ENCODE measurements at regions not wholly inside any gene's neighbourhood (a gene's known extent, or its start where the extent isn't known, plus 50 kb on each side); places are given as distances from the start of the nearest gene placed in this dataset.

DNA sequence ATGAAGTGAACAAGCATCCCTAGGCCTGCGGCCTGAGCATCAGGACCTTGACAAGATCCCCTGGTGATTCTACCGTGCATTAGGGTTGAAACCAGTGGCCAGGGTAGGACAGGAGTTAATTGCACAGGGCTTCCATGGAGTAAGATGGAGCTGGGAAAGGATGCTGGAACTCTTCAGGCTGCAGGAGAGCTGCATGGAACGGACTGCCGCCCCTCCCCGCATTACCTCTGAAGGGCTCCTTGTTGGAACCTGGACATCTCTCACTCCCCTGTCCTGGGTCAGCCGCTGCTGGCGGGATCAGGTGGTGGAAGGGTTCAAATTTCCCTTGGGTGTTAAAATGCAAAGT is 156.6 kb upstream of the ID2 start:
- intact Hi-C loops (cut with DNase I): no loop called here
- DNase-seq (ENCODE audit: low spot score) (no peak), ATAC-seq (no peak)

DNA sequence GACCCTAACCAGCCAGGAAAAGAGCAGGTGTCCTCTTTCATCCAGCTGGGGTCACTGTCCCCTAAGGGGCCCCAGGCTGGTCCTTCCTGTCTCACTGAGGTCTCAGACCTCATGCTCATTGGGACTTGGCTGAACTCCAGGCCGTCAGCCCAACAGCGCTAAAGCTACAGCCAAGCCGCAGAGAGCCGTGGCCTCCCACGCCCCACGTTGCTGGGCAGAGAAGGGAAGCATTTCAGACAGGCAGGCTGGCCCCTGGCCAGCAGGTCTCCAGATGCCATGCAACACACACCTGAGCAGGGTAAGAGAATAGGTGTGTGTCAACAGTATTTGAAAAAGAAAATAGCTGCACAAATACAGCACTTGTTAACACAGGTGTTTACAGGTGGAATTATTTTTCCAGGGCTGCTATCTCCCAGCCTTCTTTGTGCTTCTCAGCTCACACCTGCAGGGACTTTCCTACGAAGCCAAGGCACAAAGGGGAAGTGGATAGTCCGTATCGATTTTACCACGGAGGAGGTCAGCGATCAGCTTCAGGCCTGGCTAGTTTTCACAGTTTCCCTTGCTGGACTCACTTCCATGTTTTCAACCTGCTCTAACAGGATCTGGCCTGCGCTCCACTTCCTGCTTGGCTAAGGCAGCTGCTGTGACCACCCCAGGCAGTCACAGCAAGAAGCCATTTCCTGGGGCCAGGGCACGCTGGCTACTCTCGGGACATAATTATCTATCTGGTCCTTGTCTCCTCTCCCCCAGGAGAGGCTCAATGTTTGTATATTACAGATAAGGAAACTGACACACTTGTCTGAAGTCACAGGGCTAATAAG is 156.1 kb upstream of the ID2 start:
- peak; percentile 88 for ATAC-seq
- peak; percentile 85 for DNase-seq (ENCODE audit: low spot score)

DNA sequence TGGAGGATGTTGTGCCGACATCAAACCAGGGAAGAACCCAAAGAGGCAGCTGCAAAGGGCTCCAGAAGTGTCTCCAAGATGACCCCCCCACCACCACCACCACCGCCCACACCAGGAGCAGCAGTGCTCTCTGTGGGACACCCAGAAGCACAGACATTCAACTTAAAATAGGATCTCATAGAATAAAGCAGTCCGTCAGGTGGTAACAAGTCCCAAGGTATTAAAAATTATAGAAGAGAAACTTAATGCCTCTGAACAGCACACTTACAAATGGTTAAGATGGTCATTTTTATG is 155.5 kb upstream of the ID2 start:
- DNase-seq (ENCODE audit: low spot score): no peak
- intact Hi-C loops (cut with DNase I): no loop called here
- peak; percentile 5 for ATAC-seq

More for the DNA sequence above, 156.1 kb upstream of the ID2 start:
- intact Hi-C loops (cut with DNase I): no loop called here

DNA sequence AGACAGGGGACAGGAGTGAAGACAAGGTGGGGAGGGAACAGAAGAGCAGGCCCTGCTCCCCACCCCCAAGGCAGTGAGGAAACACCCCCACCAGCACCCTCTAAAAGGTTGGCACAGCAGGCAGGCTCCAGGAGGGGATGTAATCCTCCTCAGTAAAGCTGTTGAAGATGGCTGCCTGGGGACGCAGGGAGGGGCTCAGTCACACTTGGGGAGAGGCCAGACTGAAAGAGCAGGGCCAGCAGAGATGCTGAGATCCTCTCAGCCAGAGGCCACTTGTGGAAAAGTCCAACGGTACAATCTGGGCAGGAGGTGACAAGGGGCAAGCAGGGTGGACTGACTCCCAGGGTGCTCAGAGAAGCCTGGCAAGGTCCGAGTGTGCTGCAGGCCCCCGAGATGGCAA is 154.8 kb upstream of the ID2 start:
- intact Hi-C loops (cut with DNase I): no loop called here
- ATAC-seq (no peak), DNase-seq (ENCODE audit: low spot score) (no peak)

DNA sequence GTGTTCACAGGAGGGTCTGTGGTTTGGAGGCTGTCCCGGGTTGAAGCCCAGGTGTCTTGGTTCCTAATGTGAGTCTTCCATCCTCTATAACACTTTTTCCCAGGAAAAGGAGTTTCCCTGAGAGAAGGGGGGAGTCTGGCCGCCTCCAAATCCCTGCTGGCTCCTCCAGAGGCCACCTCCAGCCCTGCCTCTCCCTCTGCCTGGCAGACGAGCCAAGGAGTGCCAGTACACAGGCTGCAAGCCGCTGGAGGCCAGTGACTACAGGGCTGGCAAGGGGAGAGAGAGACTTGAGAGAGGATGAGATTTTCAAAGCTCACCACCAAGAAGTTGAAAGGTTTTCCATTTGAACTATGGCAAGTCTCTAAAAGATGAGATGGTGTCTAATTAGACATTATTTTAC is 154.2 kb upstream of the ID2 start:
- intact Hi-C loops (cut with DNase I): no loop called here
- ATAC-seq (no peak), DNase-seq (ENCODE audit: low spot score) (no peak)

- ATAC-seq: no peak
- no peak for DNase-seq (ENCODE audit: low spot score)
- intact Hi-C loops (cut with DNase I): no loop called here
Measured at GRCh38 chr2:8528863-8529262, 153.0 kb upstream of the ID2 start.

- ATAC-seq: no peak
- no peak for DNase-seq (ENCODE audit: low spot score)
- intact Hi-C loops (cut with DNase I): no loop called here
Measured at GRCh38 chr2:8529706-8530277, 152.1 kb upstream of the ID2 start.

DNA sequence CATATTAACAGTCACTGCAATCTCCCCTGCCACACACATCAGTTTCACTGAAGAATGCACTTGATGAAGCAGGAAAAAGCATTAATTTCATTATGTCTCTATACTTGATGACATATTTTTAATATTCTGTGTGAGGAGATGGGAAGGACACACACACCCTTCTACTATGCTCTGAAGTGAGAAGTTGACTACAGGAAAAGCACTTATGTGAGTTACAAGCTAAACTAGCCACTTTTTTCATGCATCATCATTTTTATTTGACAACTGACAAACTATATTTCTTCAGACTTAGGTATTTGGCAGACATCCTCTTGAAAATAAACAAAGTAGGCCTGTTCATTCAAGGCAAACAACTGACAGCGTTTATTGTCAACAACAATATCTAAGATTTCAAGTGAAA is 150.4 kb upstream of the ID2 start:
- ATAC-seq: no peak
- DNase-seq (ENCODE audit: low spot score): no peak
- intact Hi-C loops (cut with DNase I): no loop called here

GRCh38 chr2:8532438-8532837 is 149.4 kb upstream of the ID2 start:
- DNase-seq (ENCODE audit: low spot score) (no peak), ATAC-seq (no peak)
- intact Hi-C loops (cut with DNase I): no loop called here

DNA sequence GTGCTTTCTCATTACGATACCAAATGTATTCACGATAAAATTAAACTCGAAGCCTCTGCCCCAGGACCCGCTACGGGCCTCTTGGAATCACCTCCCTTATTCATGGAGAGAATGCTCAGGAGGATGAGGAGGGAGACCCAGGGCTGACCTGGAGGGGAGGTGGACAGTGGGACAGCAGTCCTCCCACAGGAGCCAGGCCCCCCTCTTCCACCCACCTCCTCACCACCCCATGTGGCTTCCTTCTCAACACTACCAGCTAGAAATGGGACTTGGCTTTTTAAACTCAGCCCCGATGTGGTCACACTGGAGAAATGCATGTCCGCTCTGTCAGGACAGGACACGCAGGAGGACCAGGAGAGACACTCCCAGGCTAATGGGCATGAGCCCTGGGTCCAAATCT is 147.9 kb upstream of the ID2 start:
- intact Hi-C loops (cut with DNase I): no loop called here
- ATAC-seq: no peak

GRCh38 chr2:8534386-8534728 is 147.5 kb upstream of the ID2 start:
- intact Hi-C loops (cut with DNase I): no loop called here
- DNase-seq (ENCODE audit: low spot score) (no peak), ATAC-seq (no peak)

More for the DNA sequence above, 147.9 kb upstream of the ID2 start:
- DNase-seq (ENCODE audit: low spot score): peak; percentile 52

DNA sequence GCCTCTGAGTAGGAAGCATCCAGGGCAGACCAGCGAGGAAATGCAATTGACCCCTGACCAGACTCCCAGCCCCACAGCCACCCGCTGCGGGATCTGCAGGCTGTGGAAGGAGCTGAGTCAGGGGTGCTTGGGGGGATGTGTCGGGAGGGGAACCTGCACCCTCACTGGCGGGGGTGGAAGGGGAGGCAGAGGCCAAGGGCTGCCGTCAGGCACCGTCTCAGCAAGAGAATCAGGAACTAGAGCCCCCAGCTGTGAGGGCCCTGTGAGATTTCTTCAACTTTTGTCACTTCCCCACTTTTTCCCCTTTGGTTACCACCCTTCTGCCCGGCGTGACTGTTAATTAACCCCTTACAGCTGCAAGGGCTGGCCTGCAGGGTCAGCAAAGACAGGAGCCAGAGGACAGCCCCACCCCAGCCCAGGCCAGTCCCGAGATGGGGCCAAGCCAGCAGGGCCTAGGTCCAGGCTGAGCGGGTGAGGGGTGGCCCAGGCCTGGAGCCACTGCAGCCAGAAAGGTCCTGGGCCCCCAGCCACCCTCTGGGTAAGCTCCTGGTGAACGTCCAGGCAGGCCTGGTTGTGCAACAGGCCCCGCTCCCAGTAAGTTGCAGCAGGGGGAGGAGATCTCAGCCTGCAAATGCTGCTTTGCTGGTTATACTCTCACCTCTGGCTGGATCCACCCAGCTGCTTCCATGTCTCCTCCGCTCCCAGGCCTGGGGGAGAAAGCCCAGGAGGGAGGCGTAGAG is 147.0 kb upstream of the ID2 start:
- peak; percentile 89 for ATAC-seq
- DNase-seq (ENCODE audit: low spot score): peak; percentile 79
- intact Hi-C loops (cut with DNase I): no loop called here

- no peak for DNase-seq (ENCODE audit: low spot score)
- ATAC-seq: no peak
- intact Hi-C loops (cut with DNase I): no loop called here
Measured at GRCh38 chr2:8535469-8535795, 146.4 kb upstream of the ID2 start.

- intact Hi-C loops (cut with DNase I): no loop called here
- ATAC-seq (no peak), DNase-seq (ENCODE audit: low spot score) (peak; percentile 55)
Measured at GRCh38 chr2:8535821-8536685, 145.8 kb upstream of the ID2 start.

GRCh38 chr2:8536686-8537561 is 144.9 kb upstream of the ID2 start:
- intact Hi-C loops (cut with DNase I): no loop called here
- DNase-seq (ENCODE audit: low spot score) (peak; percentile 53), ATAC-seq (no peak)

DNA sequence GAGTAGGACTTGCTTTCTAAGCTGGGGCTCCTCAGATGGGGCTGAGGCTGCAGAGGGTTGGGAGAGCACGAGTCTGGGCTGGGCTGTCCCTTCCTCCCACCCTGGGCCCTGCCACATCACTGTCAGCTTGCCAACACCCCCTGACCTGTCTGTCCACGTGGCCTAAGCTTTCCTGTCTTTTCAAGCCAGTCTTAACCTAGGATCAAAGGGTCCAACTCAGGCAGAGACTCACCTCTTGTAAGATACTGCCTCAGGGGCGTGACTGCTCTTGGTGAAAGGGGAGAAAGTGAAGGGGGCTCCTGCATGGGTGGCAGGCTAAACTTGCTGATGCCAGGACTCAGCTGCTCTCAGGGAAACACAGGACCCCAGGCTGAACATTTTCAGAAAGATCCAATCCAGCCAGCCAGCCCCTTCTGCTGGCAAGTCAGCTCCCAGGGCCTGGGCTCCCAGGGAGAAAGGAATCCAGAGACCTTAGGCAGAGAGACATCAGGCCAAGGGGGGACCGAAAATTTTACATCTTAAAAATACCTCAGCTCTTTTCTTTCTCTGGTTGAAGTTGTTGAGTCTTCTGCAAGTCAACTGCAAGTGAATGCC is 144.2 kb upstream of the ID2 start:
- DNase-seq (ENCODE audit: low spot score) (peak; percentile 44), ATAC-seq (no peak)
- intact Hi-C loops (cut with DNase I): no loop called here

DNA sequence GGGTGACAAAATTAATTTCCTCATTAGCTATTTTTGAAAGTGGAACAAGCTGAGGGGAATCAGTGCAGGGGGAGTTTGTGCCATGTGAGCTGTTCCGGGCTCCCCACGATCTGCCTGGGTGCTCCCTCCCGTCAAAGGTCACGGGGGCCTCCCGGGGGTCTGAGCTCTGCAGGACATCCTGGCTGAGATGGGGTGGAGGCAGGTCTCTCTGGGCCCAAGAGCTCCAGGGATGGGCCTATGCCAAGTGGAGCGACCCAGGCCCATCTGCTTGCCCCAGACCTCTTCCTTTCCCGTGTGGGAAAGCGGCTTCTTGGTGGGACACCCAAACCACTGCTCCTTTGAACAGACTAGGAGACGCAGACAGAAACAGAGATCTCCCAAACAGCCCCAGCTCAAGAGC is 143.3 kb upstream of the ID2 start:
- intact Hi-C loops (cut with DNase I): no loop called here
- ATAC-seq (no peak), DNase-seq (ENCODE audit: low spot score) (peak; percentile 51)

DNA sequence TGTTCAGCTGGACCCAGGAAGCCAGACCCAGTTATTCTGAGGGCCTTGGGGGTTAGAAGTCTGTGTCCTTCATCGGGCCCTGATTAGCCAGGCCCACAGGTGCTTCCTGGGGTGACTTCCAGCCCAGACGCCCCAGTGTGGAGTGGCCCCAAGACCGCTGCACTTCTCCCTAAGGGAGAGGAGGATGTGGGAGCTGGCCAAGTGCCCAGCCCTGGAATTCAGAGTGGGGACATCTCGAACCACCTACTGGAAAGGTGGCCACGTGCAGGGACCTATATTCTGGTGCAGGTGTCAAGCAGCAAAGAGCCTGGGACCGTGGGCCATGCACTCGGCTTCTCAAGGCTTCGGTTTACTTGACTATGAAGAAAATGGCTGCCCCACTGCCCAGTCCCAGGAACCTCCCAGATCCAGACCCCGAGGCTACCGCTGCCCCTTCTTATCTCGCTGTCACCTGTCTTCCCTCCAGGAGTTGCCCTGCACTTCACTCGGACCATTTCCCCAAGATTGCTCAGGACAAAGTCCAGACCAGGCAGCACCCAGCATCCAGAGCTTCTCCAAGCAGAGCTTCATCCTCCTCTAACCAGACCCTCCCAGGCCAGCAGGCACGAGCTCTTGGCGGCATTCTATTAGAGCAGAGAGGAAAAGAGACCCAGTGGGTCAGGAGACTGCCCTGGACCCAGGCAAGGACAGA is 142.8 kb upstream of the ID2 start:
- intact Hi-C loops (cut with DNase I): no loop called here
- no peak for ATAC-seq
- DNase-seq (ENCODE audit: low spot score): peak; percentile 61
